ENCODE measurements at regions not wholly inside any gene's neighbourhood (a gene's known extent, or its start where the extent isn't known, plus 50 kb on each side); places are given as distances from the start of the nearest gene placed in this dataset.
"Not testable (repeated sequence)": the region's sequence is repeated elsewhere in the genome, so short reads cannot be mapped to it uniquely, and the experiment has no call there.

DNA sequence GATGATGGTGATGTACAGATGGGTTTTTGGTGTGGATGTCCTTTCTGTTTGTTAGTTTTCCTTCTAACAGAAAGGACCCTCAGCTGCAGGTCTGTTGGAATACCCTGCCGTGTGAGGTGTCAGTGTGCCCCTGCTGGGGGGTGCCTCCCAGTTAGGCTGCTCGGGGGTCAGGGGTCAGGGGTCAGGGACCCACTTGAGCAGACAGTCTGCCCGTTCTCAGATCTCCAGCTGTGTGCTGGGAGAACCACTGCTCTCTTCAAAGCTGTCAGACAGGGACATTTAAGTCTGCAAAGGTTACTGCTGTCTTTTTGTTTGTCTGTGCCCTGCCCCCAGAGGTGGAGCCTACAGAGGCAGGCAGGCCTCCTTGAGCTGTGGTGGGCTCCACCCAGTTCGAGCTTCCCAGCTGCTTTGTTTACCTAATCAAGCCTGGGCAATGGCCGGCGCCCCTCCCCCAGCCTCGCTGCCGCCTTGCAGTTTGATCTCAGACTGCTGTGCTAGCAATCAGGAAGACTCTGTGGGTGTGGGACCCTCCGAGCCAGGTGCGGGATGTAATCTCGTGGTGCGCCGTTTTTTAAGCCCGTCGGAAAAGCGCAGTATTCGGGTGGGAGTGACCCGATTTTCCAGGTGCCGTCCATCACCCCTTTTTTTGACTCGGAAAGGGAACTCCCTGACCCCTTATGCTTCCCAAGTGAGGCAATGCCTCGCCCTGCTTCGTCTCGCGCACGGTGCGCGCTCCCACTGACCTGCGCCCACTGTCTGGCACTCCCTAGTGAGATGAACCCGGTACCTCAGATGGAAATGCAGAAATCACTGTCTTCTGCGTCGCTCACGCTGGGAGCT, 408.2 kb downstream of the LNPK start:
- not testable (repeated sequence) for TF ChIP-seq CTCF, POLR2AphosphoS5, EP300, POLR2A (IDR thresholded peaks at IDR 0.05)
